ENCODE measurements at regions not wholly inside any gene's neighbourhood (a gene's known extent, or its start where the extent isn't known, plus 50 kb on each side); places are given as distances from the start of the nearest gene placed in this dataset.

- TF ChIP-seq SP4 (IDR thresholded peaks at IDR 0.05; ENCODE audit: low read length) = no peak
- no peak for TF ChIP-seq GABPA (IDR thresholded peaks at IDR 0.05; ENCODE audit: borderline replicate concordance, insufficient read depth, low read length)
- no peak for TF ChIP-seq ASH2L (IDR thresholded peaks at IDR 0.05; ENCODE audit: low read length)
Observed at GRCh38 chr19:34579281-34580054, 97.5 kb downstream of the SCGB2B2 start (continued).
